ENCODE measurements at regions not wholly inside any gene's neighbourhood (a gene's known extent, or its start where the extent isn't known, plus 50 kb on each side); places are given as distances from the start of the nearest gene placed in this dataset.
A peak's percentile ranks its signal among the peaks of the same experiment; 100 is the strongest.
"Not testable (repeated sequence)": the region's sequence is repeated elsewhere in the genome, so short reads cannot be mapped to it uniquely, and the experiment has no call there.

GRCh38 chr6:154632119-154632518 is 101.1 kb upstream of the SCAF8 start:
- DNase-seq (ENCODE audit: low spot score), result no peak

DNA sequence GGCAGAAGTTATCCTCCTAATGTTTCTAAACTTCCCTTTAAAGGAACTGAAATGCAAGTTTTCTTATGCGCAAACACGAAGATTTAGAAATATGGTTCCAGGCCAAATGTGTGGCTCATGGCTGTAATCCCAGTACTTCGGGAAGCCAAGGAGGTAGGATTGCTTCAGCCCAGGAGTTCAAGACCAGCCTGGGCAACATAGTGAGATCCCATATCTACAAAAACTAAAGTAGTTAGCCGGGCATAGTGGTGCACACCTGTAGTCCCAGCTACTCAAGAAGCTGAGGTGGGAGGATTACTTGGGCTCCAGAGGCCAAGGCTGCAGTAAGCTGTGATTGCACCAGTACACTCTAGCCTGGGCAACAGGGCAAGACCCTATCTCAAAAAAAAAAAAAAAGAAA is 95.8 kb upstream of the SCAF8 start:
- no peak for DNase-seq (ENCODE audit: low spot score)

- DNase-seq (ENCODE audit: low spot score), result no peak
Observed at GRCh38 chr6:154638369-154638768, 94.8 kb upstream of the SCAF8 start.

GRCh38 chr6:154639196-154639595 is 94.0 kb upstream of the SCAF8 start:
- DNase-seq (ENCODE audit: low spot score), result not testable (repeated sequence)

DNA sequence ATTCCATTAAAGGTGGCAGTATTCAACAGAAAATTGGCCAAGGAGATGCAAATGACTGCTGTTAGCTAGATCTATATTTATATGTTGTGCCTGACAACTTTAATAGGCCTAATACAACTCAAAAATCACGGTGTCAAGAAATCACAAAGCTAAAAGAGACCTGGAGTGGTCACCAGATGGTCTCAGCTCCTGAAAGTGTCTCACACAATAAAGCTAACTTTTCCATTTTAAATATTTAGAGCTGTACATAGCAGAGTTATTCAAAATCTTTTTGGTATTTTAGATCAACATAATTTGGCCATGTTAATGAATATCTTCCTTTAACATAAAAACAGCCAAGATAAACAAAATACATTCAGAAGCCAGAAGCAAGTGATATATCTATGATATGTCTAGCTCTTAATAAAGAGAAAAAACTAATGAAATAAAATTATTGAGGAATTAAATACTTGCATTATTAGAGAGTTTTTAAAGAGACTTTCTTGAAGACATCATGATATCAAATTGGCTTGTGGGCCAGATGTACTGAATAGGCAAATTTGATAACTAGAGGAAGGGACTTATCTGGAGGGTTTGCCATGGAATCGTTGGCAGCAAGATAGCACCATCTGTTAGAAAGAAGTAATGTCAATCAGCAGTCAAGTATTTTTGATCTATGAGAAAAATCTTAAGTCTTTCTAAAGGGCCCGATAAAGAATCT is 84.9 kb upstream of the SCAF8 start:
- no peak for DNase-seq (ENCODE audit: low spot score)

DNA sequence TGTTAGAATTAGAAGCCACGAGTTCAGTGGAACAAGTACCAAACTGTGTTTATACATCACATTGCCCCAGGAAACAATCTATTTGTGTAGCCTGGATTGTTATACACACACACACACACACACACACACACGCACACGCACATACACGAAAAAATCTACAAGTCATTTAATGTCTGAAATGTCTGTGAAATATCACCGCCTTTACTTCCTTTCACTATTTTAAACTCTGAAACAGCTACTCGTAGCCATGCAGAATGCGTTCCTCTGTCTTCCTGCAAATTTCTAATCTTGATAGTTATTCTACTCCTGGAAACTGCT is 84.4 kb upstream of the SCAF8 start:
- no peak for DNase-seq (ENCODE audit: low spot score)

DNA sequence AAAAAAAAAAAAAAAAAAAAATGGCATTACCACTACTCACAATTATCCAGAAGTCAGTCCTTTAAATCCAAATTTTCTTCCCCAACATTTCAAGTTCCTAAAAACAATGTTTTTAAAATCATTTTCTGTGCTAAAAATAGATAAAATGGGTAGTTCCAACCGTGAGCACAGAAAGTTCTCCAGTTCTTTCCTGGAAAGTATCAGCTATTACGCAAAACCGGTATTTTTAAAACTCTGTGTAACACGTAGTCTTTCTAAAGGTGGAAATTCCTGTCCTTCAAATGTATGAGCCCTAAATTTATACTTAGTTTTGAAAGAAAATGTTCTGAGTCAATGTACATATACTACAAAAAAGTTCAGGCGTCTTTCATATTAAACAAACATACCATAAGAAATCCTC is 83.5 kb upstream of the SCAF8 start:
- DNase-seq (ENCODE audit: low spot score), result no peak

DNA sequence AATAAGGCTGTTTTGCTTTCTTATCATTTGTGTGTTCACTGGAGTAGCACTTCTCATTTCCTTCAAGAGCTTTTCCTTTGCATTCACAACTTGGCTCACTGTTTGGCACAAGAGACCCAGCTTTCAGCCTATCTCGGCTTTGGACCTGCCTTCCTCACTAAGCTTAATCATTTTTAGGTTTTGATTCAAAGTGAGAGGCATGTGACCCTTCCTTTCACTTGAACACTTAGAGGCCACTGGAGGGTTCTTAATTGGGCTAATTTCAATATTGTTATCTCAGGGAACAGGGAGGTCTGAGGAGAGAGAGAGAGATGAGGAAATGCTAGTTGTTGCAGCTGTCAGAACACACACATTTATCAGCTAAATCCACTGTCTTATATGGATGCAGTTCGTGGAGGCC is 82.9 kb upstream of the SCAF8 start:
- DNase-seq (ENCODE audit: low spot score), result no peak

GRCh38 chr6:154651656-154652055 is 81.6 kb upstream of the SCAF8 start:
- DNase-seq (ENCODE audit: low spot score), result no peak

- no peak for DNase-seq (ENCODE audit: low spot score)
Observed at GRCh38 chr6:154653385-154653784, 79.8 kb upstream of the SCAF8 start.

DNA sequence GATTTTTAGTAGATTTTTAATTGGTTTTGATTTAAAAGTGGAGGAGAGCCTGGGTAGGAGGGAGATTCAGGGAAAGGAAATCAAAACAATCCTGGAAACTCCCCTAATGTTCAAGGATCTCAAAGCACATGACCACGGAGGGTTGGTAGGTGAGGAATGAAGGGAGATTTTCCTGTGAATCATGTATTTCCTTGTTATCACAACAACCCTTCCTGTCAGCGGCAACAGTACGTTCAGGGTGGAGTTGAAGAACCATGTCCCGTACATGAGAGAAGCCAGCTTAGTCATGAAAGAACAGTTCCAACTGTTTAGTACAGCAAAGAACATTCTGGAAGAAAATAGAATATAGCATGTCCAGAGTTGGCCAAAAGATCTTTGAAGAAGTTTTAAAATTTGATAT is 79.4 kb upstream of the SCAF8 start:
- no peak for DNase-seq (ENCODE audit: low spot score)

GRCh38 chr6:154656660-154657059 is 76.6 kb upstream of the SCAF8 start:
- no peak for DNase-seq (ENCODE audit: low spot score)

DNA sequence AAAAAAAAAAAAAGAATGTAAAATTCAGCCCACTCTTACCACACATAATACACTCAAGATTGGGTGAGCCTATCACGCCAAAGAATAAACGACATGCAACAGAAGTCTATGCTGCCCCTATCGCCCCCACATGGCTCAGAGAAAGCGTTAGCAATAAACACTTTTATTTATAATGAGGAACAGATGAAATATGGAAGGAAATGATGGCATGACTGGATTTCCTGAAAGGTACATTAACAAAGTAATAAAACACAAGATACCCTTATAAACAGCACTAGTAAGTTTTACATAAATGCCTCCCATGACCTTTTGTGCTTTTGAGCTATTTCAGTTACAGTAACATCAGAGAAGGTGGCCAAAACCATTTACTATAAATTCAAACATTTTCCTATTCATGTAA is 71.4 kb upstream of the SCAF8 start:
- no peak for DNase-seq (ENCODE audit: low spot score)

DNA sequence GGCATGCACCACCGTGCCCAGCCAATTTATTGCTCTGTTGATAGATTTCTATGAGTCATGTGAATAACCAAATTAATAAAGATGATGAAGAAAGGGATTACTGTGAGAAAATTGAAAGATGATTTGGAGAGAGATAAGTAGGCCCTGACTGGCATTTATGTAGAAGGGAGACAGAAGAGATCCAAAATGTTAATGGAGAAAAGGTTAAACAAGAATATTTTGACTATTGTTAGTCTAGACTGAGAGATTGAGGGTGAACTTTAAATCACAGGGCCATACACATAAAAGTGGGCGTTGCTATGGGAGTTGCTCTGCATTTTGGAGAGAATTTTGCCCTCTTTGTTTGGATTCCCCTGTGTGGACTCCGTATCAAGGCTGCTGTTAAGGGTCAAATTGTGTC is 68.9 kb upstream of the SCAF8 start:
- DNase-seq (ENCODE audit: low spot score), result no peak

- no peak for DNase-seq (ENCODE audit: low spot score)
Observed at GRCh38 chr6:154668156-154668555, 65.1 kb upstream of the SCAF8 start.

- DNase-seq (ENCODE audit: low spot score), result no peak
Observed at GRCh38 chr6:154672086-154672485, 61.1 kb upstream of the SCAF8 start.

- DNase-seq (ENCODE audit: low spot score), result no peak
Observed at GRCh38 chr6:154673919-154674318, 59.3 kb upstream of the SCAF8 start.

DNA sequence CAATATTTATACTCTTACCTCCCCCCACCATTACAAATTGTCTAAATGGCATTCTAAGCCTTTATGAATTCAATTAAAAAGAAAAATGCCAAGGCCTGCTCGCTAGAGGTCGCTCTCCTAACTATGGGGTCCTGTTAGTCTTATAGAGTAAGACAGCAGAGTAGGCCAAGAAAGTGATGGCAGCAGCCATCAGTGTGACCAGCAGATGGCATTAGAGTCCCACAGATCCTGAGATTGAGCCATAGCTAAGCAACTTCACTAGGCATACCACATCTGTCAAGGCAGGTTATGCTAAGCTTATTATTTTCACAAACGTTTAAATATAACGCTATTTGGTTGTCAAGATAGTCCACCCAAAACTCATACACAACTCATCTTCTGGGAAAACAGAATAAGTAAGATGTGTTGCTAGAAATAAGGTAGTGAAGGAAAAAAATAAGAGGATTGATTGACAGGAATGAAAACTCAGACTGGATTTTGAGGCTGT is 57.6 kb upstream of the SCAF8 start:
- DNase-seq (ENCODE audit: low spot score), result peak; percentile 94

- DNase-seq (ENCODE audit: low spot score), result no peak
Observed at GRCh38 chr6:154682633-154683125, 50.5 kb upstream of the SCAF8 start.

All from CD4-positive, alpha-beta T cell treated with Interleukin-2 at 100 ng/mL for 4 hours (primary cell).